ENCODE measurements at regions not wholly inside any gene's neighbourhood (a gene's known extent, or its start where the extent isn't known, plus 50 kb on each side); places are given as distances from the start of the nearest gene placed in this dataset.

- TF ChIP-seq CTCF (conservative IDR thresholded peaks at IDR 0.05 in 1 of 2, IDR thresholded peaks at IDR 0.05 in 1 of 2; ENCODE audit: low read depth in 1 of 2, low read length in 2 of 2) = no peak
- no peak for TF ChIP-seq EZH2 (IDR thresholded peaks at IDR 0.05; ENCODE audit: low read length, missing control alignments)
These were observed 901.7 kb downstream of the PLOD2 start for GRCh38 chr3:145259166-145259880.
